ENCODE measurements at regions not wholly inside any gene's neighbourhood (a gene's known extent, or its start where the extent isn't known, plus 50 kb on each side); places are given as distances from the start of the nearest gene placed in this dataset.
"Not testable (repeated sequence)": the region's sequence is repeated elsewhere in the genome, so short reads cannot be mapped to it uniquely, and the experiment has no call there.

DNA sequence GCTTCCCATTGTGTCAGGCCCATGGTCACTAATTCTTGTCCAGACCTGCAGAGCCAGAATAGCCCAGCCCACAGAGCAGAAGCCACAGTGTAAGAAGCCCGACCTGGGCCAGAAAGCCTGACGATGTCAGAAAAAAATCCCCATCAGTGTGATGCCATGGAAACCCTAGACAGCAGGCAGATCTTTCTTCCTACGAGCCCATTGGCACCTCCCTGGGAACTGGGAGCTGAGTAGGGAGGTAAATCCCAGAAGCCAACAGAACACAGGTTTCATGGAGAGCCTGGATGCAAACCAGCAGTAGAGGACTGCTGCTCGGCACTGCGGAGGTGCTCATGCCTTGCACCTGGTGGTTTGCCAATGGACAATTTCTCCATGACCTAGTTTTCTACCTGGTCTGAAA lies 82.2 kb upstream of the SLC22A16 start:
- no peak for DNase-seq

DNA sequence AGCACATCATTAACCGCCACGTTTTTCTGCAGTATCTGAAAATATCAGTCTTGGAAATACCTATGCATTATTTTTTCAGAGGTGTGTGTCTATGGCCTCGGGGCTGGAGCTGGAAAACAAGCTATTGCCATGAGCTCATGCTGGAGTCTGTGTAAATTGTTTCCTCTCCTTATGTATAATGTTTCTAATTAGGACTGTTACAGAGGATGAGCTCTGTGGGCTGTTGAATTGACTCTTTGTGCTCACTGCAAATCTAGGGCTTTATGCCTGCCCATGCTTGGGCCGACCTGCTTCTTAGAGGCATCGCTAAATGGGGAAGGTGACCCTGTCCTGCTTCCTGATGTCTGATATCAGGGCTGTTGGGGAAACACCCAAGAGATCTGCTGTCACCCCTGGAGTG lies 80.8 kb upstream of the SLC22A16 start:
- DNase-seq, result no peak

DNA sequence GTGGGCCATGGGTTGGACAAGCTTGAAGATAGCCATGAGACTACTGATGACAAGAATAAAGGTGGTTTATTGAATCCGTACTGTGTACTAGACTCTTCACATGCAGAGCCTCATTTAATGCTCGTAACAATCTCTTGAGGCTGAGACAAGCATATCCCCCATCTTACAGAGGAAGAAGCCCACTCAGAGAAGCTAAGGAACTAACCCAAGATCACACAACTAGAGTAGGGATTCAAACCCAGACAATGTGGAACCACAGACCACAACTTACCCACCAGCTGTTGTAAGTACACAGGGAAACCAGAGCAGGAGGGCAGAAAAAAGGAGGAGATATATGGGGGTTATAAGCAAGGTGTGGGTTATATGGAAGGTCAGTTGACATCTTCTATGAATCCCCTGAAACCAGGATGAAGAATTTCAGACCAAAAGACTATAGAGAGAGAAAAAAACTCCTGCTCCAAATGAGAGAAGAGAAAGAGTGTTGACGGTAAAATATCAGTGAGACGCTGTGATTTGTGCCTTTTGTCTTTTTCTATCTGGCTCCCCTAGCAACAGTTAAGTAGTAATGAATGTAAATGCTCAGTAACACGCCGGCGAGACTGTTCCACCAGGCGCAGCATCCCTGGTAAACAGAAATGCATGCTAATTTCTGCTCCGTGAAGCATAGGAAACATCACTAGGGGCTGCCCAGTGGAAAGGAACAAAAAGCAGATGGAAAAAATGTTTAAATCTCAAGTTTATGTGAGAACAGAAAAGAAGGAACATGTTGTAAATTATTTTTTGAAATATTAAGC lies 80.1 kb upstream of the SLC22A16 start:
- no peak for DNase-seq

DNA sequence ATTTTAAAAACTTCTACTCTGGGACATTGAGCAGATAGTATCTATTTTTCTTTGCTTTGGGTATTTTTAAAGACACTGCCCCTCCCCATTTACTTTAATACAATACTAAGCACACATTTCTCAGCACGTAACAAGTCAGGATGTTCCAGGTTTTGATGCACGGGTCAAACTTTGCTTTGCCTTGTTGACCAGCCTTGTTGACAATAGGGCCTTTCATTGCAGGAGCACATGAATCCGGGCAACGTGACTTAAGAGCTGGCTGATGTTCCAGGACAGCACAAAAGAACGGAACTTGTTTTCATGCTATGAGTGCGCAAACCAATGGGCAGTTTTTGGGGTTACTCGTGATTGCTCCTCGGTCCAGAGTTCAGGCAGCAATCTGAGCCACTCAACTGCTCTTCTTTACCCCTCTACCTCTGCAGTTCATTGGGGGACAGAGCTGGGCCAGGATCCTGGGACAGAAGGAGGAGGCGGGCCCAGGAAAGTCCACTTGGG lies 78.6 kb upstream of the SLC22A16 start:
- no peak for DNase-seq

DNA sequence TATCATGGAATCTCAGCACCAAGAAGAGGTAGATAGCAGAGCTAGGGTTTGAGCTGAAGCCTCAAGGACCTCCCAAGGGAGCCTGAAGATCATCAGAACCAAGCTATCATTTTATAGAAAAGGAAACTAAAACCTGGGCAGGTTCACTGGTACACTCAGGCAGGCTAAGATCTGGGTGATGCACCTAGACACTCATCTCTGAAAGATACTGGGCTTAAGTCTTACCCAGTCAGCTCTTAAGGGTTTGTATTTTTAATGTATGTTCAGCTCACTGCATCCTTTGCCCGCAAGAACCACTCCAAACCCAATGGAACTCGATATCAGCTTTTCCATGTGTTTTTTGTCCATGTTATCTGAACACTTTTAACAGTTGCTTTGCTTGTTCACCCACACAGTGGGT lies 78.0 kb upstream of the SLC22A16 start:
- no peak for DNase-seq

DNA sequence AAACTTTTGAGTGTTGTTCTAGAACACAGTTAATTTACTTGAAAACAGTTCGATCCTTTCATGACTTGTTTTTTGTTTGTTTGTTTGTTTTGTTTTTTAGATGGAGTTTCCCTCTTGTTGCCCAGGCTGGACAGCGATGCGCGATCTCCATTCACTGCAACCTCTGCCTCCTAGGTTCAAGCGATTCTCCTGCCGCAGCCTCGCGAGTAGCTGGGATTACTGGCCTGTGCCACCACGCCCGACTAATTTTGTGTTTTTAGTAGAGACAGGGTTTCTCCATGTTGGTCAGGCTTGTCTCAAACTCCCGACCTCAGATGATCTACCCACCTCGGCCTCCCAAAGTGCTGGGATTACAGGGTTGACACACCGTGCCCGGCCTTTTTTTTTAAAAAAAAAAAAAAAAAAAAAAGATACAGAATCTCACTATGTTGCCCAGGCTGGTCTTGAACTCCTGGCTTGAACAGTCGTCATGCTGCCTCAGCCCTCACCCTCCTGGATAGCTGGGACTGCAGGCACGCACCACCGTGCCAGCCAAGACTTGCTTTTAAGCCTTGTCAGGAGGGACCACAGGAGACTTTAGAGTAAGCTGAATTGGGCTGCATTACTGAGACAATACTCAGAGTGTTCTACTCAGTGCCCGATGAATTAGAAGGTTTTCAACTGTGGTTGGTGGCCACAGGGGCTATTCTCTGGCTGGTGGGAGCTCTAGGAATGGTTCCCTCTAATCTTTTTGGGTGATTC lies 76.7 kb upstream of the SLC22A16 start:
- no peak for DNase-seq

DNA sequence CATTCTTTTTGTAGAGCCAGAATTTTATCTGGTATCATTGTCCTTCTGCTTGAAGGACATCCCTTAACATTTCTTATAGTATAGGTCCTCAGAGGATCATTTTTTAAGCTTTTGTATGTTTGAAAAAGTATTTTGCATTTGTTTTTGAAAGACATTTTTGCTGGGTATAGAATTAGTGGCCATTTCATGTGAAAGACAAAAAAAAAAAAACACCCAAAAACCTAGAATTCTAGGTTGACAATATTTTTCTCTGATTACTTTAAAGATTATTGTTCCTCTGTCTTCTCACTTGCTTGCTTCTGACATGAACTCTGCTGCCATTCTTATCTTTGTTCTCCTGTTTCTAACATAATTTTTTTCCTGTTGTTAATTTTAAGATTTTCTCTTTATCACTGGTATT lies 75.7 kb upstream of the SLC22A16 start:
- DNase-seq, result no peak

DNA sequence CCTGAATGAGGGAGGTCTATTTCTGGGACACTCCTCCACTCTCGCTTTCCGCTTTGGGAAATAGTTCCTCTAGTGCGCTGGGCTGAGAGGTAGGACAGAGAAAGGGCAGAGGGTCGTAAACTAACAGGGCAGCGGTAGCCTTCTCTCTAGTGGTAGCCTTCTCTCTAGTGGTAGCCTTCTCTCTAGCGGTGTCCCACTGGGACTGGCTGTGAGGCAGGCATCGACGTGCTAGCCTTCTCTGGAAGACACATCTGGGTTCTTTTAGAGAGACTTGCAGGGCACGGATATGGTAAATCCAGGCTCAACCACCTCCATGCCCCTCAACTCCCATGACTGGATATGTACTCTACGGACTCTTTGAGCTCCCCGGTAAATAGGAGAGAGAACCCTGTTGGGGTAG lies 74.7 kb upstream of the SLC22A16 start:
- no peak for DNase-seq

DNA sequence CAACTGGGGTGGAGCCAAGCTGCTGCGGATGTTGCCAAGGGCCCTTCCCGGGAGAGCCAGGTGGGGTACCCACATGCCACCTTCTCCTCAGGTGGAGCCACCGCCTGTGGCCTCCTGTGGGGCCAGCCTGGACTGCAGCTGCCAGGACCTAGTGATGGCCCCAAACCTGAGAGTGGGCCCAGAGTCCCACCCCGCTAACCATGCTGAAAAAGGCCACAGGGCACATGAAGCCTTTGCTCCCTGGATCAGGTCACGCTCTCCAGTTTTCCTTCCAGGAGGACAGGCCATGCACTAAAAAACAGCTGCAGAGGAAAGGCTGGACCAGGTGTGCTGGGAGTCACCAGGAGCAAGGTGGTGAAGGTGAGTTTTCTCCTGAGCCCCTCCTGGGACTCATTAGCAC lies 73.9 kb upstream of the SLC22A16 start:
- DNase-seq, result no peak

DNA sequence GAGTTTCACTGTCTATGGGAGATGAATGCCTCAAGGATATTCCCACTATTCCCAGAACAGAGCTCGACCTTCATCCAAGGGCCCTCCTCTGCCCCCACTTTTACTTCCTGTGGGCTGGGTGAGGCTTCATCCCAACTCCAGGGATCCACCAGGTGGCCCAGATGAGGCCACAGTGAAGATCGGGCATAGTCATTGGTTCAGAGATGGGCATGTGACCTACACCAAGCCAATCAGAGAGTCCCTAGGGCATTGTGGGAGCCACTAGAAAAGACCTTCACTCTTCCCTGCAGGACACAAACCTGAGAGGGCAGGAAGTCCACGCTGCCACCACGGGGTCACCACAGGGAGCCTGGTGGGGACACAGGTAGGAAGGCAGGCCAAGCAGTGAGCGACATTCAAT lies 72.9 kb upstream of the SLC22A16 start:
- no peak for DNase-seq

DNA sequence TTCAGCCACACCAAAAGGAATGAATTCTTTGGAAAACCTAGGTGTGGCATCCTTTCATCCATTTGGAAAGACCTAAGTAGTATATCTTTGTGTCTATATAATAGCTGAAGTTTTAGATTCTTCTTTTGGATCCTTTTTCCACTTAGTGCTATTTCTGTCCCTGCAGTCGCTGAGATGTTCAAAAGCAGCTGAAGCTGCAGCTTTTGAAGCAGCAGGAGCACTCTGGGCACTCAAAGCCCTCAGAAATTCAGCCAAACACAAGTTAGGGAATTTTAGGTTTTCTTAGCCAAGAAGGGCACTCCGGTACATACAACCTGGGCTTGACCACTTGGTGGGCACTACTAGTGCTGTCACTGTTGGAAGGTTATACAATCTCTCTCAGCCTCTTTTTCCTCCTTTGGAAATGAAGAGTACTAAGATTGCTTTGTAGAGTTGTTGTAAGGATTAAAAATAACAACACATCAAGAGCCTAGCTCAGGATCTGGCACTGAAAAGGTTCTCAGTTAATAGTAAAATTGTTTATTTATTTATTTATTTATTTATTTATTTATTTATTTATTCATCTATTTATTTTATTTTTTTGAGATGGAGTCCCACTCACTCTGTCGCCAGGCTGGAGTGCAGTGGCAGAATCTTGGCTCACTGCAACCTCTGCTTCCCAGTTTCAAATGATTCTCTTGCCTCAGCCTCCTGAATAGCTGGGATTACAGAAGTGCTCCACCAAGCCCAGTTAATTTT lies 71.9 kb upstream of the SLC22A16 start:
- no peak for DNase-seq

DNA sequence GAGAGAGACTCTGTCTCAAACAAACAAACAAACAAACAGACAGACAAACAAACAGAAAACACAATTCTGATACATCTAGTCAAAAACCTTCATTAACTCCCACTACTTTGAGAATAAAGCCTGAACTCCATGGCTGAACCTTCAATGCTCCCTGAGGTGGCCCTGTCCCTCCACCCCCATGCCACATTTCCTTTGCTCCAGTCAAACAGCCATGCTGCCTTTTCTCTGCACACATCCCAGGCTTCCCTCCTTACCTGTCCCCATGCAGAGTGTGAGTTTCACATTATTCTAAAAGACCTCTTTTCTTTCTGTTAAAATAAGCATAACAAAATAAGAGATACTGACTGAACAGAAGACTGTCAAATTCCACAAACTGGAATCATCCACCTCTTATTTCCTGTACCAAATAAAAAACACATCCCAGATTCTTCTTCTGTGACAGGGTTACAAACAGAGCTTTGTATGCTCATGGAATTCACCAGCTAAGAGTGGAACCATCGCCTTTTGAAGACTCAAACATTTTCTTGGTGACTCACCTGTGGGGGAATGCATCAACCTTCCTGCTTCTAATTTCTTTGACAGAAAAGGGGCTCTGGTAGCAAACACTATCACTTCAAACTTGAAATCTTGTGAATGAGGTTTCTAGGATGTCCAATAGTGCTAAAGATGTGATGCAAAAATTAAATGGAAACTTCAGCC lies 71.0 kb upstream of the SLC22A16 start:
- no peak for DNase-seq

DNA sequence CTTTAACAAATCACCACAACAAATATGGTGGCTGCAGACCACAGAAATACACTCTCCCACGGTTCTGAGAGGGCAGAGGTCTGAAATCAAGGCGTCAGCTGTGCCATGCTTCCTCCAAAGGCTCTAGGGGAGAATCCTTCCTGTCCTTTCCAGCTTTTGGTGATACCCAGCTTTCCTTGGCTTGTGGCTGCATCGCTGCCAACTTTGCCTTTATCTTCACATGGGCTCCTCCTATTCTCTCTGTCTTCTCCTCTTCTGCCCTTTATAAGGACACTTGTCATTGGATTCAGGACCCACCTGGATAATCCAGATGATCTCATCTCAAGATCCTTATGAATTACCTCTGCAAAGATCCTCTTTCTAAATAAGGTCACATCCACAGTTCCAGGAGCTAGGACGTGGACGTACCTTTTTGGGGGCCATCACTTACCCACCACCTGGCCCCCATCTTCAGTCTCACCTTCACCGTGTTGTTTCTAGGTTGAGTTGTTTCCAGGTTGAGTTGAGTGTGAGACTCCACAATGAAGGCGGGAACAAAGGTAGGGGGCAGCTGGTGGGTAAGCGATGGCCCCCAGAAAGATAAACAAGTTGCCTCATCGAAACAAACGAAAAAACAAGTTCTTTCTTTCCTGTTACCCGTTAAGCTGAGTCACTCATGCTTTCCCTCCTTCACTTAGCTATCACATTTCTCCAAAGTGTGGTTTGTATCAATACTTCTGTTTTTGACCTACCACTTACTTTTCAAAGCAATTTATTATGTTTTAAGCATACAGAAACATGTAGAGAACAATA lies 68.9 kb upstream of the SLC22A16 start:
- DNase-seq, result no peak

DNA sequence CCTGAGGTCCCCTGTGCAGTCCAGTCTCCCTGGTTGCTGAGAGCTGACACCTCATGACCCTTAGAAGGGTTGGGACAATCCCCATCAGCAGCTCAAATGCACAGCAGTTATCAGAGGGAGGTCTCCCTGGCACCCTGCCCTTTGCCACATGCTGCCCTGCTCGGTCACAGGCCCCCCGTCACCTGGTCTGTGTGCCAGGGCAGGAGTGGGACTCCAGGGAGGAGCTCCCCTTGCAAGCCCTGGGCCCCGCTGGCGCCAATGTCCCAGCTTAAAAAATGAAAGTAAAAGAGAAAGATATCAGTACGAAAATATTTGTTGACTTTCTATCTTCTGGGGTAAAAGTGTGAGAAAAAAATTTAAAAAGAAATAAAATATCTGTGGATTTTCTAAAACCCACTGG lies 68.1 kb upstream of the SLC22A16 start:
- no peak for DNase-seq

DNA sequence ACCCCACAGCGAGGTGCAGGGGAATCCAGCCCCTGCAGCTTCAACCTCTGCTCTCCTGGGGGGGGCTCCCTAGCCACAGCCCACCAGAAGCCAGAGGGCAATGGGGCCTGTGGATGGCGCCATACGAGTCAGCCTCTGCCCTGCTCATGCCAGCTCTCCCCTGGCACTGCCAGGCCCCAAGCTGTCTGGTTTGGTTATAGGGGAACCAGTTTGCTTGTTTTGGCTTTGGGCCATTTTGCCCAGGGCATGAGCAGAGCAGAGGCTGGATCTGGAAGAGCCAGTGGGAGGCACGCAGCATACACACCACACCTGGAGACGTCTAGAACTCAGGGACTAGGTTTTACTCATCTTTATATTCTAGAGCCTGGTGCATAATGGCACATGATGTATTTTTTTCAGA lies 66.7 kb upstream of the SLC22A16 start:
- DNase-seq, result no peak

DNA sequence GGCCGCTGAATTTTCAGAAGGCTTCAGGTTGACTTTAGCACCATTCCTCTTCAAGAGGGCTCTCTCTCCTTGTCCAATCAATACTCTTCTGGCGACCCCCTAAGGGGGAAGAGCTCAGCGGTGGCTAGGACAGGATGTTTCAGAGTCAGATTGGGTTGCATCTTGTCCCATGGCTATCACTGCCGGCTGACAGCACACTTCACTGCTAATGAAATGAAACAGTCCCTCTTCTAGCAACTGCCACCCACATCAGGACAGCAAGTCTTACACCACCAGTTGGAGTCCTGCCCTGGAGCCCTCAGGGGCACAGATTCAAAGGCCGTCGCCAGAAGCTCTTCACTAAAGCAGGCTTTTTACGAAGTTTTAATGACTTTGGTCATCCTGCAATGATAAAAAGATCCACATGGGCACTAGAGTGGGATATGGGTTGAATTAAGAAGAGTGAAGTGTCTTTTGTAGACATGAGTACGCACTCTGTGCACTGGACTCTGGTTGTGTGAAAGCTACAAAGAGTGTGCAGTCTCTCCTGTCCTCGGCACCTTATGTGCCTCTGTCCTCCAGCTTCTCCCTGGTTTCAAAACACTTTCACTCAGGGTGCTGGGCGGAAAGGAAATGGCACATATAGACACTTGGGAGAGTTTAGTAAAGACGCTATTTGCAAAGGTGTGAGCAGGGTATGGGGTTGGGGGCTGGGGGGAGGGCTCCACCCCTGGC lies 66.1 kb upstream of the SLC22A16 start:
- DNase-seq, result no peak

DNA sequence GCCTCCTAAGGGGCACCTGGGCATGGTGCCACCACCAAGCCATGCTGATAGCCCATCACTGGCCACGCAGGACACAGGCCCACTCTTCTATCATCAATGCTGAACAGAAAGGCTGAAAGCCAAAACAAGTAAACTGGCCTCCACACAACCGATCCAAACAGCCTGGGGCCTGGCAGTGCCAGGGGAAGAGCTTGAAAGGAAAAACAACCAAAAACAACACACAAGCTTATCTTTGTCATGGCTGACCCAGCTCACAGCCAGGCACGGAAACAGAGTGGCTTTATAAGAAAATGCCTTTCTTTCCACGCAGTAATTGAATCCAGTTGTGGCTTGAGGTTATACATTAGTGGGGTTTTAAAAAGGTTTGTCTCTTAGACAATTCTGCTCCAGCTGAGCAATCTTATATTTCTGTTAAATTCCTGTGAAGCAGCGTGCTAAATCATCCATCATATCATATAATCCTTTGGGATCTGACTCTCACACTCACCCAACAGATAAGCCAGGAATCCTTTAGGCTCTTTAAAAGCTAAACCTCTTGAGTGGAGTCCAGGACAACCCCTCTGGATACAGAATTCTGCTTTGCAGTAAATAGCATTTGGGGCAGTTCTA lies 65.4 kb upstream of the SLC22A16 start:
- DNase-seq, result no peak

DNA sequence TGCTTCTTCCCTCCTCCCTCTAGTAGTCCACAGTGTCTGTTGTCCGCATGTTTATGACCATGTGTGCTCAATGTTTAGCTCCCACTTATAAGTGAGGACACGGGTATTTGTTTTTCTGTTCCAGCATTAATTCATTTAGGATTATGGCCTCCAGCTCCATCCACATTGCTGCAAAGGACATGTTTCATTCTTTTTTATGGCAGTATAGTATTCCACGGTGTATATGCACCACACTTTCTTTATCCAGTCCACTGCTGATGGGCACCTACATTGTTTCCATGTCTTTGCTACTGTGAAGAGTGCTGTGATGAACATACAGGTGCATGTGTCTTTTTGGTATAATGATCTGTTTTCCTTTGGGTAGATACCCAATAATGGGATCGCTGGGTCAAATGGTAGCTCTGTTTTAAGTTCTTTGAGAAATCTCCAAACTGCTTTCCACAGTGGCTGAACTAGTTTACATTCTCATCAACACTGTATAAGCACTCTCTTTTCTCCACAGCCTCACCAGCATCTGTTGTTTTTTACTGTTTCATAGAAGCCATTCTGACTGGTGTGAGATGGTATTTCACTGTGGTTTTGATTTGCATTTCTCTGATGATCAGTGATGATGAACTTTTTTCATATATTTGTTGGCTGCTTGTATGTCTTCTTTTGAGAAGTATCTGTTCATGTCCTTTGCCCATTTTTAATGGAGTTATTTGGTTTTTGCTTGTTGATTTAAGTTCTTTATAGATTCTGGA lies 63.0 kb upstream of the SLC22A16 start:
- DNase-seq, result not testable (repeated sequence)

DNA sequence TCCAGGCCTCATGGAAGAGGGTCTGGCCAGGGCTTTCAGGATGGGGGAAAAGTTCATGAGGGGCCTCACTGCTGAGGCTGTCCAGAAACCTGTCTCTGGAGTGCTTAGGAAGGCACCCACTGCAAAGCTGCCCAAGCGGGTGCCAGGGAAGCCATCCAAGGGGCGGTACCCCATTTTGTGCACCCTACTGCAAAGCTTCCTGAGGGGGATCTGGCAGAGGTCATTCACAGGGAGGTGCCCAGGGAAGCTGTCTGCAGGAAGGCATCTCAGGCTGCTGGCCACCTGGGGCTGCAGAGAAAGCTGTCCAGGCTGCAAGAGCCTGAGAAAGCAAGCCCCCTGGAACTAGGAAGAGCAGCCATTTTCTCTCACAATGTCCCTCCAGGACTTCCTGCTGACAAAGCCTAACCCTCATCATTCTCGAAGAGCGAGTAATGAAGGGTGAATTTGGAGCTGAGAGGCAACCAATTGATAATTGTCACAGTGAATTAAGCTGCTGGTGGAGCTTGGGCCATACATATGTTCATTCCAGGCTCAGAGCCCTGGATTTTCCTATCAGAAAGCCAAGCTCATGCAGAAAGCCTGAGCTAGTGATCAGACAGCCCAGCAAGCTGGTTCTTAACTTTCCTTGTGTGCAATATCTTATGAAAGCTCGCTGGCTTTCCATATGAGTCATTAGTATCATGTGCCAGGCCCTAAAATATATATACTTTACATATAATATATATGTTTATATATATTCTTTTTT lies 62.2 kb upstream of the SLC22A16 start:
- no peak for DNase-seq
